ENCODE measurements at regions not wholly inside any gene's neighbourhood (a gene's known extent, or its start where the extent isn't known, plus 50 kb on each side); places are given as distances from the start of the nearest gene placed in this dataset.

- no peak overlapping the region for H3K4ac ChIP-seq (replicated peaks; ENCODE audit: insufficient read length, low read depth, low read length)
- ChIA-PET POLR2A (ENCODE audit: partially characterized antibody) (no interaction called here), CTCF (ENCODE audit: partially characterized antibody) (no interaction called here)
- TF ChIP-seq NRF1 (IDR thresholded peaks at IDR 0.05; ENCODE audit: low read depth, low read length) (no peak), RXRA (IDR thresholded peaks at IDR 0.05; ENCODE audit: insufficient read depth, low read depth, low read length) (no peak), TCF12 (IDR thresholded peaks at IDR 0.05; ENCODE audit: low read depth, low read length) (no peak), HDAC6 (IDR thresholded peaks at IDR 0.05; ENCODE audit: low read depth, low read length) (no peak), JUND (IDR thresholded peaks at IDR 0.05; ENCODE audit: low read length) (no peak), MAFK (IDR thresholded peaks at IDR 0.05; ENCODE audit: low read depth, low read length) (no peak), CREB1 (IDR thresholded peaks at IDR 0.05) (no peak), RAD21 (IDR thresholded peaks at IDR 0.05 in 1 of 2, conservative IDR thresholded peaks at IDR 0.05 in 1 of 2; ENCODE audit: low read depth in 2 of 2, low read length in 2 of 2) (no peak), EP300 (IDR thresholded peaks at IDR 0.05; ENCODE audit: borderline replicate concordance in 1 of 2, low read depth in 2 of 2, low read length in 2 of 2) (no peak), PHF8 (conservative IDR thresholded peaks at IDR 0.05; ENCODE audit: low read depth, low read length) (no peak)
- no peak overlapping the region for H3K56ac ChIP-seq (replicated peaks; ENCODE audit: insufficient read length, low read depth, low read length)
- no peak overlapping the region for H3K27ac ChIP-seq (ENCODE audit: low read depth, low read length)
- H2AK5ac ChIP-seq (ENCODE audit: low read depth, low read length): no peak overlapping the region
- H2BK5ac ChIP-seq (ENCODE audit: low read depth, low read length): no peak overlapping the region
- no peak overlapping the region for H2BK12ac ChIP-seq (ENCODE audit: low read depth, low read length)
- WGBS, 2 experiments (ENCODE audit: extremely low coverage in 1 of 2, insufficient coverage in 1 of 2, insufficient read length in 1 of 2, insufficient replicate concordance in 2 of 2, low coverage in 1 of 2, low lambda C conversion rate in 2 of 2, missing lambda C conversion rate in 1 of 2): 88% methylated on average over 4 of the region's 4 CpGs; no CpG with 5 or more reads in 1 of the 2 experiments
- no peaks in the 10 kb centered on the region for H3K23me2 ChIP-seq (ENCODE audit: low read depth, low read length)
- peaks cover 0 to 3% (median 0%) of the 10 kb centered on the region in 4 experiments; a peak in 1 of 7 replicates for H3K4me1 ChIP-seq (replicated peaks in 1 of 4; ENCODE audit: control insufficient read depth in 3 of 4, insufficient read depth in 4 of 4, low read length in 3 of 4)
- no peak overlapping the region for H2BK15ac ChIP-seq (ENCODE audit: low read length)
- no peaks in the 10 kb centered on the region for H3K36me3 ChIP-seq (ENCODE audit: control insufficient read depth in 2 of 4, insufficient read depth in 4 of 4, low read length in 3 of 4)
- H4K20me1 ChIP-seq (replicated peaks in 1 of 2; ENCODE audit: control insufficient read depth in 1 of 2, insufficient read depth in 2 of 2, low read length in 2 of 2): no peaks in the 10 kb centered on the region
- no peak for FAIRE-seq
- no peak overlapping the region for H3K23ac ChIP-seq (ENCODE audit: insufficient read length)
- H3K79me1 ChIP-seq (ENCODE audit: low read depth, low read length): no peaks in the 10 kb centered on the region
- no peak overlapping the region for H4K5ac ChIP-seq (ENCODE audit: insufficient read length, low read depth, low read length)
- no peak overlapping the region for H2AFZ ChIP-seq (ENCODE audit: low read length)
- H3K9ac ChIP-seq (replicated peaks in 1 of 4; ENCODE audit: extremely low read depth in 1 of 4, low read depth in 3 of 4, low read length in 3 of 4): no peak overlapping the region
- no peaks in the 10 kb centered on the region for H3K79me2 ChIP-seq (ENCODE audit: control insufficient read depth in 1 of 2, insufficient read depth in 2 of 2, low read length in 2 of 2)
- H3K18ac ChIP-seq (ENCODE audit: extremely low read depth, low read length): no peak overlapping the region
- no peak overlapping the region for H4K91ac ChIP-seq (replicated peaks; ENCODE audit: insufficient read length, low read length)
- H3K9me3 ChIP-seq (ENCODE audit: insufficient read depth in 2 of 2, low read depth in 1 of 2, low read length in 1 of 2): no peaks in the 10 kb centered on the region
- H2BK120ac ChIP-seq (replicated peaks; ENCODE audit: low read depth, low read length): no peak overlapping the region
- H2BK20ac ChIP-seq (ENCODE audit: low read length): no peak overlapping the region
- DNase-seq (ENCODE audit: low read depth in 1 of 2, low spot score in 2 of 2): no peak
- no peak overlapping the region for H3K14ac ChIP-seq (ENCODE audit: insufficient read length)
- H4K8ac ChIP-seq (ENCODE audit: extremely low read depth, insufficient read depth, low read length): no peak overlapping the region
- H3K4me3 ChIP-seq (ENCODE audit: extremely low read depth in 1 of 4, insufficient read depth in 2 of 4, low read depth in 3 of 4, low read length in 4 of 4): no peak overlapping the region
- no peak overlapping the region for H3K4me2 ChIP-seq (ENCODE audit: insufficient read depth in 1 of 2, low read depth in 2 of 2, low read length in 2 of 2)
- H3K27me3 ChIP-seq (replicated peaks in 1 of 4; ENCODE audit: control insufficient read depth in 3 of 4, extremely low read depth in 1 of 4, insufficient read depth in 3 of 4, low read length in 3 of 4): no peaks in the 10 kb centered on the region
Measured at GRCh38 chr1:96210054-96210453, 511.5 kb upstream of the PTBP2 start.

Measured in H1 (cell line).